Transverse colon (tissue), 4 donors: ENCODE measurements at regions not wholly inside any gene's neighbourhood (a gene's known extent, or its start where the extent isn't known, plus 50 kb on each side); places are given as distances from the start of the nearest gene placed in this dataset.

ENCODE experiments used
- POLR2A ChIP-seq: fragments of 450-650 bp; IDR thresholded peaks from one replicate; pipeline ENCODE4 v1.6.1; 2016; ENCODE audit warnings: antibody characterized with exemption, mild to moderate bottlenecking, moderate library complexity
- POLR2AphosphoS5 ChIP-seq, 3 donors: sonication (generic); formaldehyde crosslinking; IDR thresholded peaks; one replicate each; pipeline ENCODE4 v1.6.1; 2016; ENCODE audit warnings: antibody characterized with exemption in 3 of 3
- TF ChIP-seq, protein P1 (sequence below), 5 experiments: fragments of 200-600 bp in 3 of 5; fragments of 450-650 bp in 2 of 5; sonication (generic) in 3 of 5; IDR thresholded peaks; 1 replicate in 2 of 5; 2 replicates in 3 of 5; pipeline ENCODE4 v1.5.1; 2016 to 2017; ENCODE audit warnings: antibody characterized with exemption in 5 of 5, inconsistent platforms in 3 of 5, mild to moderate bottlenecking in 2 of 5, moderate library complexity in 1 of 5

DNA sequence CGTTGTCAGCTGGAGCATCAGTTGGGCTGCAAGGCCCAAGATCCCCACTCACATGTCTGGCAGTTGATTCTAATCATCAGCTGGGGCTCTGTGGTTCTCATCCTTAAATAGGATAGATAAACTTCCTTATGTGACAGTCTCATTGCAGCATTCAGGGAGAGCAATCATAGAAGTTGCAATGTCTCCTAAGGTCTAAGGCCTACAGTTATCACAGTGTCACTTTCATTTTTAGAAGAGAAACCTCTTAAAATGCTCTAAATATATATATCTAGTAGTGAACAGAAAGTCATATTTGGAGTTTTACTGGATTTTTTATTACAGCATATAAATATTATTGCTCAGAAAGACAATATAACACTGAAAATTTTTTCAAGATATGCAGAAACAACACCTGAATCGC, 226.0 kb upstream of the PPP1R2C start:
- TF ChIP-seq POLR2AphosphoS5 (IDR thresholded peaks at IDR 0.05) (no peak), POLR2A (no peak)
- TF ChIP-seq, protein P1, sequence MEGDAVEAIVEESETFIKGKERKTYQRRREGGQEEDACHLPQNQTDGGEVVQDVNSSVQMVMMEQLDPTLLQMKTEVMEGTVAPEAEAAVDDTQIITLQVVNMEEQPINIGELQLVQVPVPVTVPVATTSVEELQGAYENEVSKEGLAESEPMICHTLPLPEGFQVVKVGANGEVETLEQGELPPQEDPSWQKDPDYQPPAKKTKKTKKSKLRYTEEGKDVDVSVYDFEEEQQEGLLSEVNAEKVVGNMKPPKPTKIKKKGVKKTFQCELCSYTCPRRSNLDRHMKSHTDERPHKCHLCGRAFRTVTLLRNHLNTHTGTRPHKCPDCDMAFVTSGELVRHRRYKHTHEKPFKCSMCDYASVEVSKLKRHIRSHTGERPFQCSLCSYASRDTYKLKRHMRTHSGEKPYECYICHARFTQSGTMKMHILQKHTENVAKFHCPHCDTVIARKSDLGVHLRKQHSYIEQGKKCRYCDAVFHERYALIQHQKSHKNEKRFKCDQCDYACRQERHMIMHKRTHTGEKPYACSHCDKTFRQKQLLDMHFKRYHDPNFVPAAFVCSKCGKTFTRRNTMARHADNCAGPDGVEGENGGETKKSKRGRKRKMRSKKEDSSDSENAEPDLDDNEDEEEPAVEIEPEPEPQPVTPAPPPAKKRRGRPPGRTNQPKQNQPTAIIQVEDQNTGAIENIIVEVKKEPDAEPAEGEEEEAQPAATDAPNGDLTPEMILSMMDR (IDR thresholded peaks at IDR 0.05), result no peak
